ENCODE measurements at regions not wholly inside any gene's neighbourhood (a gene's known extent, or its start where the extent isn't known, plus 50 kb on each side); places are given as distances from the start of the nearest gene placed in this dataset.
A peak's percentile ranks its signal among the peaks of the same experiment; 100 is the strongest.

DNA sequence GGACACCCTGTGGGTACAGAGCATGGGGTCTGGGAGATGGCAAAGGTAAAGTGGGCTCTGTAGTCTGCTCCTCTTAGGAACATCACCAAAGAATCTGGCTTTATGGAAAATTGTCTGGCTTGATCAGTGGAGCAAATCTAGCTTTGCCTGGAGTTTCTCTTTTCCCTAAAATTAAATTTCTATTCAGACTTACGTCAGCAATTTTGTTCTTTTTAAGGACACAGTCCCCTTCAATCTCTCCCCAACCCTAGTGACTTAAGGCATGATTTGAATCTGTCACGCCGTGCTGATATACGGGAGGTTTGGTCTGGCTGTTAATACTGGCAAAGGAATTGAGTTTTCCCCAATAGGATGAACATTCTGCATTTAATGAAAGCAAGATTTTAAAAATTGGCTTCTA is 72.3 kb upstream of the ERCC6L2 start:
- no peak for DNase-seq (ENCODE audit: low read depth)
- TF ChIP-seq, protein P1, sequence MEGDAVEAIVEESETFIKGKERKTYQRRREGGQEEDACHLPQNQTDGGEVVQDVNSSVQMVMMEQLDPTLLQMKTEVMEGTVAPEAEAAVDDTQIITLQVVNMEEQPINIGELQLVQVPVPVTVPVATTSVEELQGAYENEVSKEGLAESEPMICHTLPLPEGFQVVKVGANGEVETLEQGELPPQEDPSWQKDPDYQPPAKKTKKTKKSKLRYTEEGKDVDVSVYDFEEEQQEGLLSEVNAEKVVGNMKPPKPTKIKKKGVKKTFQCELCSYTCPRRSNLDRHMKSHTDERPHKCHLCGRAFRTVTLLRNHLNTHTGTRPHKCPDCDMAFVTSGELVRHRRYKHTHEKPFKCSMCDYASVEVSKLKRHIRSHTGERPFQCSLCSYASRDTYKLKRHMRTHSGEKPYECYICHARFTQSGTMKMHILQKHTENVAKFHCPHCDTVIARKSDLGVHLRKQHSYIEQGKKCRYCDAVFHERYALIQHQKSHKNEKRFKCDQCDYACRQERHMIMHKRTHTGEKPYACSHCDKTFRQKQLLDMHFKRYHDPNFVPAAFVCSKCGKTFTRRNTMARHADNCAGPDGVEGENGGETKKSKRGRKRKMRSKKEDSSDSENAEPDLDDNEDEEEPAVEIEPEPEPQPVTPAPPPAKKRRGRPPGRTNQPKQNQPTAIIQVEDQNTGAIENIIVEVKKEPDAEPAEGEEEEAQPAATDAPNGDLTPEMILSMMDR (conservative IDR thresholded peaks at IDR 0.05; ENCODE audit: low read length) = no peak
- no peak overlapping the region for H3K4me3 ChIP-seq (ENCODE audit: low read length)

DNA sequence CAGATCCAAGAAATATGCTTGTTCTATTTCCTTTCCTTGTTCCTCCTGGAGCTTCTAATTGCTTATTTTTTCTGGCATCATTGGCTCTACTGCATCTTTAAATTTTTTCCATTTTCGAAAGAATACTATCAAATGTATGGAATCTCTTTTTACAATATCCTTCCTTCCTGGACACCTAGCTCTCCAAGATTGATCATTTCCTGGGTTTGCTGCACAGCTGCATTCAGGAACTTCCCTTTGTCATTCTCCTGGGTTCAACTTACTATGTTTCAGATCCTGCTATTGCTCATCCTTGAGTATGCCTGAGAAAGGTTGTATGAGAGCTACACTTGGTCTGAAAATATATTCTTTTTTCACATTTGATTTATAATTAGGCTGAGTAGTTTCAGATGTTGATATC is 73.7 kb upstream of the ERCC6L2 start:
- TF ChIP-seq, protein P1 (conservative IDR thresholded peaks at IDR 0.05; ENCODE audit: low read length) = no peak
- H3K4me3 ChIP-seq (ENCODE audit: low read length) = no peak overlapping the region
- no peak for DNase-seq (ENCODE audit: low read depth)

DNA sequence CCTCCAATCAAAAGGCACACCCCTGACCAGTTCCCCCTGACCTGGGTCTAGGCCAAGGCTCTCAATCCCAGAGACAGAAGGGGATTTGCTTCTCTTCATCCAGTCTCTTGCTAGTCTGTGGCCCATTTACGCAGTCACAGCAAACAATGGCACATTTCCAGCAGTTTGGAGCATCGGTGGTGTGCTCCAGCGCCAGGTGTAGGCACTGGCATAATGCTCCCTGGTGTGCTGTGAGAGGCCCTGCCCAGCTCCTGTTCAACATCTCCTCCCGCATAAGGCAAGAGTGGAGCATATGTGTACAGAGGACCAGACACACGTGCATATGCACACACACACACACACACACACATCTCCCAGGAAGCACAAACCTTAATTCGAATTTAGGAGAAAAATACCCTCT is 79.5 kb upstream of the ERCC6L2 start:
- DNase-seq (ENCODE audit: low read depth) = no peak
- TF ChIP-seq, protein P1 (conservative IDR thresholded peaks at IDR 0.05; ENCODE audit: low read length) = no peak
- H3K4me3 ChIP-seq (ENCODE audit: low read length) = no peak overlapping the region

DNA sequence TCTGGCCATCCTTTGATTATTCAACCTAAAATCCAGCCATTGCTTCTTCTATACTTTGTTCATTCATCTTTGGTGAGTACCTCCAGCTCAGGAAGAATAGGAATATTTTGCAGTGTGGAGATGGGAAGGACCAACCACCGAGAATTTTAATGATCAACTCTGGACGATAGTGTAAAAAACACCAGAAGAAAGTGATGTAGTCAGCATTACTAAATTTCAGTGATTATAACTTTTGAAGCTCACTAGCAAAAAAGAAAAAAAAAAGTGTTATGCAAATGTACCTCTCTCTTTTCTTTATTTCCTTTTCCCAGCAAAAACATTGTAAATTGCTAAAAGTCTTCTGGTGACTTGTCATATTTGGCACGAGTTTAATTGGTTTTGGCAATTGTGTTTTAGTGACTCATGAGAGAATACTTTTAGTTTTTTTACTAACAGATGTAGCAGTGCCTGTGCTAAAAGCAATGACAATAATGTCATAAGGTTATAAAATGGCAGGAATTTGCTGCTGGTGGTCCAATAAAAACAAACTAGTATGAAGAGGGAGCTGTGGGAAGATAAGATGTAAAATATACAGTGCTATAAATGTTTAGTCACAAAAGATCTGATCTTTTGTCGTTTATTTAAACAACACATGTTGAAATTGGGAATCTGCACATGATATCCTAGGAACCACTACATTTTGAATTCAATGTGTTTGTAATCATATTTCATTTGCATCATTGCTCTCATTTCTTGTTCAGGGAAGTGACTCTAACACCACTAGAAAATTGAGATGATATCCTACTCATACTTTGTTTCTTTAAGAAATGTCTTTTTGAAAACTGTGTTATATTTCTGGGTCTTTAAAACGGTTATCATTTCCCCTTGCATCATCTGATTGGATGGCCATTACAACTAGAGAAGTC is 81.3 kb upstream of the ERCC6L2 start:
- no peak overlapping the region for H3K4me3 ChIP-seq (ENCODE audit: low read length)
- TF ChIP-seq, protein P1 (conservative IDR thresholded peaks at IDR 0.05; ENCODE audit: low read length) = no peak
- DNase-seq (ENCODE audit: low read depth) = peak; percentile 98

DNA sequence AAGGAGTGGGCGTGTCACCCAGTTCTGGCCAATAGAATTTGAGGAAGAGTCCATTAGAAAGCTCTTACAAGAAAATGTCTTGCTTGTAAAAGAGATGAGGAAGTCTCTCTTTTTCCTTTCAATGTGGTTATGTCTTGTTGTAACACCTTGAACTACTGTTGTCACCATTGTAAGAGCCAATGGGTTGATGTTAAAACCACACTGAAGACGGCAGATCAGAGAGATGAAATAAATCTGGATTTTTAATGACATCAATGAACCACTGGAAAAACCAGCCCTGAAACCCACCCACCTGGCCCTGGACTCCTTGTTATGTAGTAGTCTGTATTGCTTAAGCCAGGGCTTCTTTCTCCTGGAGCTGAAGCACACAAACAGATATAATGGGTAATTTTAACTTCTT is 83.8 kb upstream of the ERCC6L2 start:
- DNase-seq (ENCODE audit: low read depth) = no peak
- H3K4me3 ChIP-seq (ENCODE audit: low read length) = no peak overlapping the region
- TF ChIP-seq, protein P1 (conservative IDR thresholded peaks at IDR 0.05; ENCODE audit: low read length) = no peak

DNA sequence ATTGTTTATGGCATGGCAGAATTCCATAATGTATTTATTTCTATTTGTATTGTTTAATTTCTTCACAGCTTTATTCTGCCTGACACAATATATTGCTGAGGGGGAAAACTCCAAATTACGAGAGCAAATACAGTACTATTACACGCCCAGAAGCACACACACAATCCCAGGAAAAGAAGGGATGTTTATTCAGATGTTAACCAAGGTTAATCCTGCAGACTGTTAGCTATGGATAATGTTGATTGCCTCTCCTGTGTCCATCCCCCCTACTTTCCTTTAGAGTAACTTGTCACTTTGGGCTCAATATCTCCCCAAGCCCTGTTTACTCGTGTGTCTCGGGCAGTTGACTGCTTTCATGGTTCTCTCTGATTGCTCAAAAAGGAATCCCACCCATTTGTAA is 84.2 kb upstream of the ERCC6L2 start:
- H3K4me3 ChIP-seq (ENCODE audit: low read length) = no peak overlapping the region
- no peak for DNase-seq (ENCODE audit: low read depth)
- TF ChIP-seq, protein P1 (conservative IDR thresholded peaks at IDR 0.05; ENCODE audit: low read length) = no peak

DNA sequence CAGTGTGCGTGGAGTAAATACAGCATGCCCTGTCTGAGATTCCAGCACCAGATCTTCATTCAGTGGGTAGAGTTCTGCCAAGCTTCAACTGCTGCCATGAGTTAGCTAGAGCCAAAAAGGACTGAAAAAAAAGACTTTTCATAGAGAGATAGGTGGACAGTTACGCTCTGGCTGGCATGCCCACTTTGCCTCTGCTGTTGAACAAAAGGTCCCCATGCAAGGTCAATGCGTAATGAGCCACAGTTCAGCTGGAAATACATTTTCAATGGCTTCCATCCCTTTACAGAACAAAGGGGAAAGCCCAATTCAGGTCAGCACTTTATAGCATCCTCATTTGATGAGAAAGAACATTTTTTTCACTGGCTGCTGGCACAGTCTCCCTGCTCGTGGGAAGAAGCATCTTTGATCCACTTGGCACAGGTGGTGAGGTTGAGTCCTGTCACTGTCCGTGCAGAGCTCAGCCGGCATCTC is 86.9 kb upstream of the ERCC6L2 start:
- TF ChIP-seq, protein P1 (conservative IDR thresholded peaks at IDR 0.05; ENCODE audit: low read length) = no peak
- no peak overlapping the region for H3K4me3 ChIP-seq (ENCODE audit: low read length)
- DNase-seq (ENCODE audit: low read depth) = no peak

All from AG10803 (cell line).